Neural cell (in vitro differentiated cells): ENCODE measurements at regions not wholly inside any gene's neighbourhood (a gene's known extent, or its start where the extent isn't known, plus 50 kb on each side); places are given as distances from the start of the nearest gene placed in this dataset.

Source experiments
- H2AFZ ChIP-seq: fragments of 200-600, 300-800 bp; sonication (generic), shearing (Covaris generic); 2 replicates; pipeline ENCODE4 v1.6.0; 2014; ENCODE audit warnings: low read depth, mild to moderate bottlenecking, antibody characterized with exemption, low read length, moderate library complexity
- H3F3A ChIP-seq: fragments of 200-600 bp; shearing (Covaris generic); 2 replicates; pipeline ENCODE4 v1.6.1; 2016; ENCODE audit warnings: mild to moderate bottlenecking, moderate library complexity, mixed read lengths, antibody characterized with exemption, low read length; ENCODE audit not compliant: insufficient read depth, poor library complexity, severe bottlenecking
- H3K27ac ChIP-seq: fragments of 200-600, 300-800 bp; sonication (generic), shearing (Covaris generic); 2 replicates; pipeline ENCODE4 v1.5.1; 2014; ENCODE audit warnings: mild to moderate bottlenecking, low read length, moderate library complexity
- H3K27me3 ChIP-seq: fragments of 300-800, 200-600 bp; sonication (generic), shearing (Covaris generic); 2 replicates; pipeline ENCODE4 v1.6.0; 2014; ENCODE audit warnings: mild to moderate bottlenecking, low read depth, low read length, moderate library complexity; ENCODE audit not compliant: insufficient read depth
- H3K36me3 ChIP-seq: fragments of 300-800, 200-600 bp; sonication (generic), shearing (Covaris generic); 2 replicates; pipeline ENCODE4 v1.5.1; 2014; ENCODE audit warnings: mild to moderate bottlenecking, antibody characterized with exemption, low read length, moderate library complexity; ENCODE audit not compliant: insufficient read depth
- H3K4me2 ChIP-seq: fragments of 300-800, 200-600 bp; sonication (generic), shearing (Covaris generic); 2 replicates; pipeline ENCODE4 v1.6.0; 2014; ENCODE audit warnings: mild to moderate bottlenecking, low read length
- H3K4me3 ChIP-seq: fragments of 300-800, 200-600 bp; sonication (generic), shearing (Covaris generic); 2 replicates; pipeline ENCODE4 v1.5.1; 2014; ENCODE audit warnings: mild to moderate bottlenecking, low read length, moderate library complexity
- H3K79me2 ChIP-seq: fragments of 200-600 bp; shearing (Covaris generic); replicated peaks from 2 replicates; pipeline ENCODE4 v1.6.0; 2014; ENCODE audit warnings: mild to moderate bottlenecking, low read length, moderate library complexity; ENCODE audit not compliant: insufficient read depth
- H3K9ac ChIP-seq: fragments of 300-800, 200-600 bp; sonication (generic), shearing (Covaris generic); 2 replicates; pipeline ENCODE4 v1.6.1; 2016; ENCODE audit warnings: mild to moderate bottlenecking, low read length, mixed read lengths
- H3K9me2 ChIP-seq: fragments of 200-600 bp; shearing (Covaris generic); 2 replicates; pipeline ENCODE4 v1.6.1; 2016; ENCODE audit warnings: mild to moderate bottlenecking, low read length, mixed read lengths; ENCODE audit not compliant: insufficient read depth
- H3K9me3 ChIP-seq: fragments of 200-600, 300-800 bp; sonication (generic), shearing (Covaris generic); 2 replicates; pipeline ENCODE4 v1.6.1; 2016; ENCODE audit warnings: mild to moderate bottlenecking, mixed run types, low read length, moderate library complexity, mixed read lengths
- H4K20me1 ChIP-seq: fragments of 200-600 bp; shearing (Covaris generic); 2 replicates; pipeline ENCODE4 v1.6.1; 2016; ENCODE audit warnings: mild to moderate bottlenecking, mixed run types; ENCODE audit not compliant: insufficient read depth
- EP300 ChIP-seq: fragments of 450-650 bp; conservative IDR thresholded peaks from 2 replicates; pipeline ENCODE4 v1.6.1; 2014; ENCODE audit warnings: antibody characterized with exemption, mild to moderate bottlenecking, moderate library complexity; ENCODE audit not compliant: poor library complexity, severe bottlenecking
- EZH2 ChIP-seq: fragments of 200-600, 300-800 bp; shearing (Covaris generic), sonication (generic); IDR thresholded peaks from 2 replicates; pipeline ENCODE4 v1.6.1; 2014; ENCODE audit warnings: antibody characterized with exemption, low read length, borderline replicate concordance, mild to moderate bottlenecking; ENCODE audit not compliant: insufficient read depth, poor library complexity, severe bottlenecking
- MXI1 ChIP-seq: fragments of 450-650 bp; conservative IDR thresholded peaks from 2 replicates; pipeline ENCODE4 v1.6.1; 2014; ENCODE audit warnings: antibody characterized with exemption, mild to moderate bottlenecking; ENCODE audit not compliant: poor library complexity, severe bottlenecking
- POLR2AphosphoS5 ChIP-seq: IDR thresholded peaks from 2 replicates; pipeline ENCODE4 v1.6.1; 2012
- RAD21 ChIP-seq: fragments of 450-650 bp; conservative IDR thresholded peaks from 2 replicates; pipeline ENCODE4 v1.6.1; 2014; ENCODE audit warnings: antibody characterized with exemption, mild to moderate bottlenecking, moderate library complexity
- SMC3 ChIP-seq: fragments of 450-650 bp; conservative IDR thresholded peaks from 2 replicates; pipeline ENCODE4 v1.6.1; 2014; ENCODE audit warnings: antibody characterized with exemption, mild to moderate bottlenecking, moderate library complexity; ENCODE audit not compliant: poor library complexity
- TAF1 ChIP-seq: IDR thresholded peaks from 2 replicates; pipeline ENCODE4 v1.6.1; 2012; ENCODE audit warnings: low read depth
- TF ChIP-seq, protein P1 (sequence below): fragments of 450-650 bp; IDR thresholded peaks from 2 replicates; pipeline ENCODE4 v1.5.1; 2014; ENCODE audit warnings: antibody characterized with exemption, mild to moderate bottlenecking, moderate library complexity; ENCODE audit not compliant: poor library complexity, severe bottlenecking
- TF ChIP-seq, protein P2 (sequence below): IDR thresholded peaks from 2 replicates; pipeline ENCODE4 v1.6.1; 2012; ENCODE audit warnings: borderline replicate concordance

GRCh38 chr4:175539498-175539897 lies 272.6 kb downstream of the GPM6A start:
- H3K27ac ChIP-seq: no peak overlapping the region
- H3K4me3 ChIP-seq: no peak overlapping the region
- H3K36me3 ChIP-seq: no peaks in the 10 kb centered on the region
- H3K9me3 ChIP-seq: no peaks in the 10 kb centered on the region
- no peaks in the 10 kb centered on the region for H3K79me2 ChIP-seq
- no peak overlapping the region for H3K4me2 ChIP-seq
- H3F3A ChIP-seq: no peaks in the 10 kb centered on the region
- no peaks in the 10 kb centered on the region for H3K9me2 ChIP-seq
- H3K27me3 ChIP-seq: no peaks in the 10 kb centered on the region
- H3K9ac ChIP-seq: no peak overlapping the region
- TF ChIP-seq, protein P1, sequence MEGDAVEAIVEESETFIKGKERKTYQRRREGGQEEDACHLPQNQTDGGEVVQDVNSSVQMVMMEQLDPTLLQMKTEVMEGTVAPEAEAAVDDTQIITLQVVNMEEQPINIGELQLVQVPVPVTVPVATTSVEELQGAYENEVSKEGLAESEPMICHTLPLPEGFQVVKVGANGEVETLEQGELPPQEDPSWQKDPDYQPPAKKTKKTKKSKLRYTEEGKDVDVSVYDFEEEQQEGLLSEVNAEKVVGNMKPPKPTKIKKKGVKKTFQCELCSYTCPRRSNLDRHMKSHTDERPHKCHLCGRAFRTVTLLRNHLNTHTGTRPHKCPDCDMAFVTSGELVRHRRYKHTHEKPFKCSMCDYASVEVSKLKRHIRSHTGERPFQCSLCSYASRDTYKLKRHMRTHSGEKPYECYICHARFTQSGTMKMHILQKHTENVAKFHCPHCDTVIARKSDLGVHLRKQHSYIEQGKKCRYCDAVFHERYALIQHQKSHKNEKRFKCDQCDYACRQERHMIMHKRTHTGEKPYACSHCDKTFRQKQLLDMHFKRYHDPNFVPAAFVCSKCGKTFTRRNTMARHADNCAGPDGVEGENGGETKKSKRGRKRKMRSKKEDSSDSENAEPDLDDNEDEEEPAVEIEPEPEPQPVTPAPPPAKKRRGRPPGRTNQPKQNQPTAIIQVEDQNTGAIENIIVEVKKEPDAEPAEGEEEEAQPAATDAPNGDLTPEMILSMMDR: no peak
- no peak for TF ChIP-seq EP300
- no peaks in the 10 kb centered on the region for H4K20me1 ChIP-seq
- H2AFZ ChIP-seq: no peak overlapping the region

DNA sequence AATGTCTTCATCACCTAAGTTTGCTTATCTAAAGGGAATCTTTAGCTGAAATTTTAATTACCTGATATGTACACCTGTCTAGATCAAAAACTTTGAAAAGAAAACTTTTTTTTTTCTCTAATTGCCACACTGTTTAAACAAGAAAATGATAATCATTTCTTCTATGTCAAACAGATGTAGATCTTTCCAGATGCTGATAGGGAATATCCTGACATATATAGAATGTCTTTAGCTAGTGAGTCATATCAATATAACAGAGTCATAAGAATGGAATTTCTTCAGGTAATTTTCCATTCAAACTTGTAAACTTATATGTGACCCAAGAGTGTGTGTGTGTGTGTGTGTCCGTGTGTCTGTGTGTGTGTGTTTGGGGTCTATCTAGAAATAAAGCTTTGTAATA lies 271.9 kb downstream of the GPM6A start:
- Histone ChIP-seq H3K9me3 (no peaks in the 10 kb centered on the region), H2AFZ (no peak overlapping the region), H3K4me3 (no peak overlapping the region), H3K36me3 (no peaks in the 10 kb centered on the region), H3K27me3 (no peaks in the 10 kb centered on the region), H3K9ac (no peak overlapping the region), H3K27ac (no peak overlapping the region), H3K4me2 (no peak overlapping the region), H3K79me2 (no peaks in the 10 kb centered on the region), H4K20me1 (no peaks in the 10 kb centered on the region), H3F3A (no peaks in the 10 kb centered on the region), H3K9me2 (no peaks in the 10 kb centered on the region)
- TF ChIP-seq, protein P2, sequence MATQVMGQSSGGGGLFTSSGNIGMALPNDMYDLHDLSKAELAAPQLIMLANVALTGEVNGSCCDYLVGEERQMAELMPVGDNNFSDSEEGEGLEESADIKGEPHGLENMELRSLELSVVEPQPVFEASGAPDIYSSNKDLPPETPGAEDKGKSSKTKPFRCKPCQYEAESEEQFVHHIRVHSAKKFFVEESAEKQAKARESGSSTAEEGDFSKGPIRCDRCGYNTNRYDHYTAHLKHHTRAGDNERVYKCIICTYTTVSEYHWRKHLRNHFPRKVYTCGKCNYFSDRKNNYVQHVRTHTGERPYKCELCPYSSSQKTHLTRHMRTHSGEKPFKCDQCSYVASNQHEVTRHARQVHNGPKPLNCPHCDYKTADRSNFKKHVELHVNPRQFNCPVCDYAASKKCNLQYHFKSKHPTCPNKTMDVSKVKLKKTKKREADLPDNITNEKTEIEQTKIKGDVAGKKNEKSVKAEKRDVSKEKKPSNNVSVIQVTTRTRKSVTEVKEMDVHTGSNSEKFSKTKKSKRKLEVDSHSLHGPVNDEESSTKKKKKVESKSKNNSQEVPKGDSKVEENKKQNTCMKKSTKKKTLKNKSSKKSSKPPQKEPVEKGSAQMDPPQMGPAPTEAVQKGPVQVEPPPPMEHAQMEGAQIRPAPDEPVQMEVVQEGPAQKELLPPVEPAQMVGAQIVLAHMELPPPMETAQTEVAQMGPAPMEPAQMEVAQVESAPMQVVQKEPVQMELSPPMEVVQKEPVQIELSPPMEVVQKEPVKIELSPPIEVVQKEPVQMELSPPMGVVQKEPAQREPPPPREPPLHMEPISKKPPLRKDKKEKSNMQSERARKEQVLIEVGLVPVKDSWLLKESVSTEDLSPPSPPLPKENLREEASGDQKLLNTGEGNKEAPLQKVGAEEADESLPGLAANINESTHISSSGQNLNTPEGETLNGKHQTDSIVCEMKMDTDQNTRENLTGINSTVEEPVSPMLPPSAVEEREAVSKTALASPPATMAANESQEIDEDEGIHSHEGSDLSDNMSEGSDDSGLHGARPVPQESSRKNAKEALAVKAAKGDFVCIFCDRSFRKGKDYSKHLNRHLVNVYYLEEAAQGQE: no peak
- TF ChIP-seq MXI1: no peak
- no peak for TF ChIP-seq RAD21

GRCh38 chr4:175540732-175541131 lies 271.3 kb downstream of the GPM6A start:
- H3K36me3 ChIP-seq: no peaks in the 10 kb centered on the region
- no peak overlapping the region for H3K9ac ChIP-seq
- no peak overlapping the region for H3K4me3 ChIP-seq
- H2AFZ ChIP-seq: no peak overlapping the region
- H3F3A ChIP-seq: no peaks in the 10 kb centered on the region
- H3K9me3 ChIP-seq: no peaks in the 10 kb centered on the region
- H4K20me1 ChIP-seq: no peaks in the 10 kb centered on the region
- H3K9me2 ChIP-seq: no peaks in the 10 kb centered on the region
- no peak overlapping the region for H3K27ac ChIP-seq
- H3K27me3 ChIP-seq: no peaks in the 10 kb centered on the region
- no peaks in the 10 kb centered on the region for H3K79me2 ChIP-seq
- TF ChIP-seq, protein P1: no peak
- TF ChIP-seq RAD21 (no peak), EZH2 (no peak), EP300 (no peak), TAF1 (no peak), MXI1 (no peak), POLR2AphosphoS5 (no peak), SMC3 (no peak)
- TF ChIP-seq, protein P2: no peak
- H3K4me2 ChIP-seq: no peak overlapping the region
